ENCODE measurements at regions not wholly inside any gene's neighbourhood (a gene's known extent, or its start where the extent isn't known, plus 50 kb on each side); places are given as distances from the start of the nearest gene placed in this dataset.

DNA sequence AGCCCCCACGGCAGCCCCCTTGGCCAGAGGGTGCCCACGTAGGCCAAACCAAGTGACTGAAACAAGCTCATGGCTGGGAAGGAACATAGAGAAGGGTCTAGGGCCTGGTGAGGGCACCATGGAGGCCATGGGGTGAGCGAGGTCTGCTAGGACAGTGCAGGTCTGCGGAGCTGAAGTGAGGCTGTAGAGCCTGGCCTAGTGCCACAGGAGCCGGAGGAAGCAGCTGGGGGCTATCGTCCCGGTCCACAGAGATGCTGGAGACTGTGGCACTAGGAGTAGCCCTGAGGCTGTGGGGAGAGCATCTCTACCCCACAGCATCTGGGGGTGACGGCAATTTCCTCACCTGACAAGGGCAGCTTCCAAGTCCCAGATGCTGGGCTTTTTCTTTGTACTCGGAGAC, 150.3 kb downstream of the ZNF22 start:
- Histone ChIP-seq H3K27me3 (ENCODE audit: control insufficient read depth in 2 of 2, insufficient read depth in 2 of 2, low read length in 2 of 2) (no peaks in the 10 kb centered on the region), H3K36me3 (ENCODE audit: control insufficient read depth in 2 of 2, extremely low read depth in 1 of 2, insufficient read depth in 2 of 2, low read length in 2 of 2) (no peaks in the 10 kb centered on the region), H3K27ac (ENCODE audit: insufficient read depth, low read depth, low read length) (no peak overlapping the region), H3K4me2 (ENCODE audit: insufficient read depth, low read length) (no peak overlapping the region), H3K9me3 (replicated peaks; ENCODE audit: control insufficient read depth, insufficient read depth, low read length) (no peaks in the 10 kb centered on the region), H3K9me1 (replicated peaks; ENCODE audit: control insufficient read depth, extremely low read depth, insufficient read depth, low read length) (no peaks in the 10 kb centered on the region), H3K79me2 (ENCODE audit: control insufficient read depth, insufficient read depth, low read length) (no peaks in the 10 kb centered on the region), H4K20me1 (replicated peaks; ENCODE audit: control insufficient read depth, extremely low read depth, insufficient read depth, low read length) (no peaks in the 10 kb centered on the region), H2AFZ (ENCODE audit: low read depth, low read length) (no peak overlapping the region), H3K9ac (replicated peaks; ENCODE audit: extremely low read depth, insufficient read depth, low read length) (no peak overlapping the region), H3K4me1 (ENCODE audit: control insufficient read depth, extremely low read depth, insufficient read depth, low read length) (no peaks in the 10 kb centered on the region), H3K4me3 (replicated peaks in 1 of 3; ENCODE audit: insufficient read depth in 1 of 3, low read depth in 1 of 3, low read length in 3 of 3) (no peak overlapping the region)
- FAIRE-seq (no peak), DNase-seq (ENCODE audit: low read depth, low spot score) (no peak)
- no peak for TF ChIP-seq MYC (IDR thresholded peaks at IDR 0.05; ENCODE audit: low read depth, low read length)
- no peak for TF ChIP-seq POLR2AphosphoS5 (IDR thresholded peaks at IDR 0.05; ENCODE audit: insufficient read depth, low read depth, low read length)
- TF ChIP-seq POLR2A (IDR thresholded peaks at IDR 0.05; ENCODE audit: low read depth, low read length) = no peak
- no peak for TF ChIP-seq JUN (IDR thresholded peaks at IDR 0.05; ENCODE audit: borderline replicate concordance, insufficient read depth, insufficient read length, low read depth)
- TF ChIP-seq FOS (IDR thresholded peaks at IDR 0.05; ENCODE audit: borderline replicate concordance, insufficient read depth, low read length) = no peak
- ChIA-PET POLR2A (no interaction called here), CTCF (no interaction called here)
- intact Hi-C loops (cut with micrococcal nuclease) = no loop called here
- dilution Hi-C loops (cut with MboI; ENCODE audit: extremely low pct_ligation_motif_present, low sequenced_read_pairs) = no loop called here
- no TSS peak for BruUV-seq (replicated peaks)

DNA sequence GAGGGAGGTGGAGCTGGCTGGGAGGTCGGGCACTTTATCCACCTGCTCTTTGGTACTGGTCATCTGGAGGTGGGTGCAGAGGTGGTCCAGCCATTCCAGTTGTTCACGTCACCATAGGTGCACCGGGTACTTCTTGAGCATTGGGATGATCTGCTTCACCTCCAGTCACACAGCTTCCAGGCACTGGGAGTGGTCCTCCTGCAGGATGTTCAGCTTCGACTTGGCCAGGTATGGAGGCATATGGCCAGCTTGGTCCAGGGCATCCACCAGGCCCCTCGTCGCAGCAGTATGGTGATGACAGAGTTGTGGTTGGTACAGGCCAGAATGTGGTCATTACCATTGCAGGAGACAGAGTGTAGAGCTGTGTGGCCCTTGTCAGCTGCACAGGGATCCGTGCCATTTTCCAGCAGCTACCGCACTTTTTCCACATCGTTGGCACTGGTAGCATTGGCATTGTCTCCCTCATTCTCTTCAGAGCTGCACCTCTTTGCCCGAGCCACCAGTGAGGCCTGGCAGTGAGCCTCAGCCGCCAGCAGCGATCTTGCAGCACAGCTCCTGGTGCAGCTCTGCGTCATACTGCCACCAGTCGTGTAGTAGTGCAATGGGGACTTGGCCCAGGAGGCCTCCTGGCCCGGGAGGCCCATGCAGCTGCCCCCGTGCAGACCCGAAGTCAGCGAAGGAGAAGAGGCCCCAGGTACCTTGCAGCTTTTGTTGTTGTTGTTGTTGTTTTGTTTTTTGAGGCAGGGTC, 150.9 kb downstream of the ZNF22 start:
- intact Hi-C loops (cut with micrococcal nuclease) (no loop called here), dilution Hi-C loops (cut with MboI; ENCODE audit: extremely low pct_ligation_motif_present, low sequenced_read_pairs) (no loop called here)
- H3K27me3 ChIP-seq (ENCODE audit: control insufficient read depth in 2 of 2, insufficient read depth in 2 of 2, low read length in 2 of 2) = no peaks in the 10 kb centered on the region
- no peaks in the 10 kb centered on the region for H3K36me3 ChIP-seq (ENCODE audit: control insufficient read depth in 2 of 2, extremely low read depth in 1 of 2, insufficient read depth in 2 of 2, low read length in 2 of 2)
- POLR2A ChIA-PET = no interaction called here
- no peaks in the 10 kb centered on the region for H4K20me1 ChIP-seq (replicated peaks; ENCODE audit: control insufficient read depth, extremely low read depth, insufficient read depth, low read length)
- H3K4me2 ChIP-seq (ENCODE audit: insufficient read depth, low read length) = no peak overlapping the region
- FAIRE-seq (no peak), DNase-seq (ENCODE audit: low read depth, low spot score) (no peak)
- H3K9me3 ChIP-seq (replicated peaks; ENCODE audit: control insufficient read depth, insufficient read depth, low read length) = no peaks in the 10 kb centered on the region
- H3K4me3 ChIP-seq (replicated peaks in 1 of 3; ENCODE audit: insufficient read depth in 1 of 3, low read depth in 1 of 3, low read length in 3 of 3) = no peak overlapping the region
- TF ChIP-seq JUN (IDR thresholded peaks at IDR 0.05; ENCODE audit: borderline replicate concordance, insufficient read depth, insufficient read length, low read depth) = no peak
- no peak for TF ChIP-seq GATA2 (IDR thresholded peaks at IDR 0.05; ENCODE audit: insufficient read depth, insufficient read length, low read depth, low read length)
- no peak for TF ChIP-seq POLR2AphosphoS5 (IDR thresholded peaks at IDR 0.05; ENCODE audit: insufficient read depth, low read depth, low read length)
- TF ChIP-seq, protein P1, sequence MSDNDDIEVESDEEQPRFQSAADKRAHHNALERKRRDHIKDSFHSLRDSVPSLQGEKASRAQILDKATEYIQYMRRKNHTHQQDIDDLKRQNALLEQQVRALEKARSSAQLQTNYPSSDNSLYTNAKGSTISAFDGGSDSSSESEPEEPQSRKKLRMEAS (IDR thresholded peaks at IDR 0.05; ENCODE audit: insufficient read depth, insufficient read length) = no peak
- TF ChIP-seq, protein P2, sequence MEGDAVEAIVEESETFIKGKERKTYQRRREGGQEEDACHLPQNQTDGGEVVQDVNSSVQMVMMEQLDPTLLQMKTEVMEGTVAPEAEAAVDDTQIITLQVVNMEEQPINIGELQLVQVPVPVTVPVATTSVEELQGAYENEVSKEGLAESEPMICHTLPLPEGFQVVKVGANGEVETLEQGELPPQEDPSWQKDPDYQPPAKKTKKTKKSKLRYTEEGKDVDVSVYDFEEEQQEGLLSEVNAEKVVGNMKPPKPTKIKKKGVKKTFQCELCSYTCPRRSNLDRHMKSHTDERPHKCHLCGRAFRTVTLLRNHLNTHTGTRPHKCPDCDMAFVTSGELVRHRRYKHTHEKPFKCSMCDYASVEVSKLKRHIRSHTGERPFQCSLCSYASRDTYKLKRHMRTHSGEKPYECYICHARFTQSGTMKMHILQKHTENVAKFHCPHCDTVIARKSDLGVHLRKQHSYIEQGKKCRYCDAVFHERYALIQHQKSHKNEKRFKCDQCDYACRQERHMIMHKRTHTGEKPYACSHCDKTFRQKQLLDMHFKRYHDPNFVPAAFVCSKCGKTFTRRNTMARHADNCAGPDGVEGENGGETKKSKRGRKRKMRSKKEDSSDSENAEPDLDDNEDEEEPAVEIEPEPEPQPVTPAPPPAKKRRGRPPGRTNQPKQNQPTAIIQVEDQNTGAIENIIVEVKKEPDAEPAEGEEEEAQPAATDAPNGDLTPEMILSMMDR (IDR thresholded peaks at IDR 0.05; ENCODE audit: extremely low read depth in 1 of 2, insufficient read depth in 1 of 2, low read depth in 1 of 2, low read length in 2 of 2) = no peak
- TF ChIP-seq FOS (IDR thresholded peaks at IDR 0.05; ENCODE audit: borderline replicate concordance, insufficient read depth, low read length) = no peak
- TF ChIP-seq EZH2 (IDR thresholded peaks at IDR 0.05; ENCODE audit: borderline replicate concordance, low read depth, low read length, severe bottlenecking) = no peak
- no peak for TF ChIP-seq MYC (IDR thresholded peaks at IDR 0.05; ENCODE audit: low read depth, low read length)
- no peak for TF ChIP-seq POLR2A (IDR thresholded peaks at IDR 0.05; ENCODE audit: low read depth, low read length)
- H3K79me2 ChIP-seq (ENCODE audit: control insufficient read depth, insufficient read depth, low read length) = no peaks in the 10 kb centered on the region
- CTCF ChIA-PET = no interaction called here
- no peak overlapping the region for H3K9ac ChIP-seq (replicated peaks; ENCODE audit: extremely low read depth, insufficient read depth, low read length)
- H3K9me1 ChIP-seq (replicated peaks; ENCODE audit: control insufficient read depth, extremely low read depth, insufficient read depth, low read length) = no peaks in the 10 kb centered on the region
- BruUV-seq (replicated peaks) = no TSS peak
- no peak overlapping the region for H2AFZ ChIP-seq (ENCODE audit: low read depth, low read length)
- no peaks in the 10 kb centered on the region for H3K4me1 ChIP-seq (ENCODE audit: control insufficient read depth, extremely low read depth, insufficient read depth, low read length)
- H3K27ac ChIP-seq (ENCODE audit: insufficient read depth, low read depth, low read length) = no peak overlapping the region
